GM12891 (cell line): ENCODE measurements at regions not wholly inside any gene's neighbourhood (a gene's known extent, or its start where the extent isn't known, plus 50 kb on each side); places are given as distances from the start of the nearest gene placed in this dataset.

Experiments used
- PAX5 ChIP-seq: IDR thresholded peaks from 2 replicates; pipeline ENCODE4 v1.6.1; 2011; ENCODE audit warnings: low read length, moderate library complexity, mild to moderate bottlenecking; ENCODE audit not compliant: insufficient read depth, severe bottlenecking
- POLR2A ChIP-seq: IDR thresholded peaks from 2 replicates; pipeline ENCODE4 v1.6.1; 2011; ENCODE audit warnings: low read depth, low read length, control low read depth
- POLR2AphosphoS5 ChIP-seq: IDR thresholded peaks from 2 replicates; pipeline ENCODE4 v1.6.1; 2011; ENCODE audit warnings: low read depth, low read length, control low read depth
- POU2F2 ChIP-seq: IDR thresholded peaks from 2 replicates; pipeline ENCODE4 v1.6.1; 2011; ENCODE audit warnings: low read depth, mild to moderate bottlenecking, control low read depth, low read length, moderate library complexity
- SPI1 ChIP-seq: IDR thresholded peaks from 2 replicates; pipeline ENCODE4 v1.6.1; 2011; ENCODE audit warnings: low read depth, low read length, control low read depth
- TAF1 ChIP-seq: IDR thresholded peaks from 2 replicates; pipeline ENCODE4 v1.6.1; 2011; ENCODE audit warnings: low read depth, low read length, control low read depth

GRCh38 chr3:26964836-26965235 lies 342.3 kb downstream of the LRRC3B start:
- TF ChIP-seq POLR2A (no peak), POLR2AphosphoS5 (no peak), SPI1 (no peak), TAF1 (no peak), PAX5 (no peak), POU2F2 (no peak)
